ENCODE measurements at regions not wholly inside any gene's neighbourhood (a gene's known extent, or its start where the extent isn't known, plus 50 kb on each side); places are given as distances from the start of the nearest gene placed in this dataset.
"Not testable (repeated sequence)": the region's sequence is repeated elsewhere in the genome, so short reads cannot be mapped to it uniquely, and the experiment has no call there.

- TF ChIP-seq POLR2AphosphoS5 (IDR thresholded peaks at IDR 0.05; ENCODE audit: borderline replicate concordance, low read depth, low read length); EZH2 (IDR thresholded peaks at IDR 0.05); FOXP2 (optimal IDR thresholded peaks at IDR 0.05; ENCODE audit: control extremely low read depth, extremely low read length, insufficient read depth): not testable (repeated sequence)
These were observed 65.5 kb upstream of the OLIG3 start for GRCh38 chr6:137559521-137560183.
